B cell (primary cell): ENCODE measurements at regions not wholly inside any gene's neighbourhood (a gene's known extent, or its start where the extent isn't known, plus 50 kb on each side); places are given as distances from the start of the nearest gene placed in this dataset.

ENCODE experiments used
- ATAC-seq: fragments of 200-7000 bp; cut with Tn5 transposase; one replicate; pipeline ENCODE4 v1.10.0; 2021; ENCODE audit warnings: low read depth, mild to moderate bottlenecking, moderate number of reproducible peaks, moderate library complexity
- CTCF ChIA-PET: fragments of 350-600 bp; sonication (Branson Sonifier 250); formaldehyde crosslinking; loops from one replicate; lab custom pipeline; 2021; ENCODE audit warnings: antibody characterized with exemption, inconsistent platforms; lab: Charles Lee
- POLR2A ChIA-PET: fragments of 350-600 bp; sonication (Branson Sonifier 250); formaldehyde crosslinking; loops from one replicate; lab custom pipeline; 2021; ENCODE audit warnings: antibody characterized with exemption; lab: Charles Lee
- DNase-seq: peaks from one replicate; pipeline ENCODE4 v3.0.0; 2013
- H2AFZ ChIP-seq: 2 replicates; pipeline ENCODE4 v1.6.1; 2012; ENCODE audit warnings: mild to moderate bottlenecking, low read depth, low read length; ENCODE audit not compliant: insufficient read depth, poor library complexity, severe bottlenecking
- H3K27ac ChIP-seq, 2 donors: 1 replicate in 1 of 2; 2 replicates in 1 of 2; pipeline ENCODE4 v1.5.1; 2012 to 2013; ENCODE audit warnings: low read length in 2 of 2, mild to moderate bottlenecking in 2 of 2, moderate library complexity in 1 of 2
- H3K27me3 ChIP-seq, 4 experiments: fragments of 200-600 bp in 1 of 4; sonication (generic) in 1 of 4; replicated peaks in 1 of 4; 1 replicate in 2 of 4; 2 replicates in 2 of 4; pipeline versions ENCODE4 v1.6.1 to v1.7.0; 2013 to 2016; ENCODE audit warnings: low read length in 3 of 4, mild to moderate bottlenecking in 2 of 4, mixed read lengths in 1 of 4, moderate library complexity in 1 of 4; ENCODE audit not compliant: insufficient read depth in 4 of 4, control insufficient read depth in 3 of 4; ENCODE audit errors: control extremely low read depth in 1 of 4
- H3K36me3 ChIP-seq, 2 experiments: replicated peaks in 1 of 2; 1 replicate in 1 of 2; 2 replicates in 1 of 2; pipeline versions ENCODE4 v1.6.1 to v1.7.1; 2013; ENCODE audit warnings: low read length in 1 of 2; ENCODE audit not compliant: insufficient read depth in 2 of 2, control insufficient read depth in 1 of 2; ENCODE audit errors: control extremely low read depth in 1 of 2, extremely low read depth in 1 of 2
- H3K4me1 ChIP-seq, 2 donors: fragments of 200-600 bp in 1 of 2; sonication (generic) in 1 of 2; 1 replicate in 1 of 2; 2 replicates in 1 of 2; pipeline versions ENCODE4 v1.5.1 to v1.6.1; 2013 to 2017; ENCODE audit warnings: low read length in 2 of 2; ENCODE audit not compliant: control insufficient read depth in 2 of 2, insufficient read depth in 2 of 2
- H3K4me2 ChIP-seq: replicated peaks from 2 replicates; pipeline ENCODE3; 2012; ENCODE audit warnings: mild to moderate bottlenecking, low read depth, low read length; ENCODE audit not compliant: poor library complexity, severe bottlenecking
- H3K4me3 ChIP-seq, 5 experiments: fragments of 200-600 bp in 1 of 5; sonication (generic) in 1 of 5; 1 replicate in 3 of 5; 2 replicates in 2 of 5; pipeline versions ENCODE4 v1.5.1 to v1.7.0; 2011 to 2016; ENCODE audit warnings: low read length in 4 of 5, mild to moderate bottlenecking in 4 of 5, low read depth in 2 of 5, control low read depth in 1 of 5, moderate library complexity in 1 of 5; ENCODE audit not compliant: insufficient read depth in 1 of 5; ENCODE audit errors: control extremely low read depth in 1 of 5, extremely low read depth in 1 of 5
- H3K79me2 ChIP-seq: fragments of 200-600 bp; sonication (generic); one replicate; pipeline ENCODE4 v1.6.0; 2016; ENCODE audit warnings: low read length; ENCODE audit not compliant: control insufficient read depth, insufficient read depth
- H3K9ac ChIP-seq: fragments of 200-600 bp; sonication (generic); 2 replicates; pipeline ENCODE4 v1.6.1; 2017; ENCODE audit warnings: mild to moderate bottlenecking, low read length, moderate library complexity
- H3K9me3 ChIP-seq, 3 donors: one replicate each; pipeline versions ENCODE4 v1.6.1 to v1.7.1; 2013; ENCODE audit warnings: low read length in 2 of 3; ENCODE audit not compliant: control insufficient read depth in 2 of 3, insufficient read depth in 1 of 3; ENCODE audit errors: control extremely low read depth in 1 of 3
- H4K20me1 ChIP-seq: 2 replicates; pipeline ENCODE4 v1.6.0; 2012; ENCODE audit warnings: mild to moderate bottlenecking, low read length; ENCODE audit not compliant: insufficient read depth, control insufficient read depth, poor library complexity, severe bottlenecking
- H3K27ac Mint-ChIP-seq: one replicate; pipeline ENCODE4 v1.8.0; 2021; ENCODE audit warnings: mixed read lengths
- H3K27me3 Mint-ChIP-seq: one replicate; pipeline ENCODE4 v1.8.0; 2021; ENCODE audit warnings: mixed read lengths
- H3K4me1 Mint-ChIP-seq: one replicate; pipeline ENCODE4 v1.8.0; 2021; ENCODE audit warnings: mixed read lengths
- H3K4me3 Mint-ChIP-seq: one replicate; pipeline ENCODE4 v1.8.0; 2021; ENCODE audit warnings: mixed read lengths
- H3K9me3 Mint-ChIP-seq: one replicate; pipeline ENCODE4 v1.8.0; 2022; ENCODE audit warnings: mixed read lengths; ENCODE audit not compliant: insufficient read depth
- EZH2 ChIP-seq: IDR thresholded peaks from 2 replicates; pipeline ENCODE4 v1.6.1; 2012; ENCODE audit warnings: borderline replicate concordance, low read depth, mild to moderate bottlenecking, moderate library complexity, low read length; ENCODE audit not compliant: insufficient read depth, poor library complexity, severe bottlenecking
- WGBS: methylation state at CpG from one replicate; pipeline ENCODE4 v1.1.5; 2013; ENCODE audit warnings: missing lambda C conversion rate; ENCODE audit not compliant: insufficient coverage; 5-methylcytosine and 5-hydroxymethylcytosine counted together
- intact Hi-C: fragments of 100-400 bp; cut with micrococcal nuclease; formaldehyde crosslinking; loops from one replicate; pipeline ENCODE4 v1.10.0; 2022
- TF ChIP-seq, protein P1 (sequence below): fragments of 200-600 bp; IDR thresholded peaks from one replicate; pipeline ENCODE4 v1.8.0; 2022; ENCODE audit warnings: antibody characterized with exemption, mild to moderate bottlenecking

DNA sequence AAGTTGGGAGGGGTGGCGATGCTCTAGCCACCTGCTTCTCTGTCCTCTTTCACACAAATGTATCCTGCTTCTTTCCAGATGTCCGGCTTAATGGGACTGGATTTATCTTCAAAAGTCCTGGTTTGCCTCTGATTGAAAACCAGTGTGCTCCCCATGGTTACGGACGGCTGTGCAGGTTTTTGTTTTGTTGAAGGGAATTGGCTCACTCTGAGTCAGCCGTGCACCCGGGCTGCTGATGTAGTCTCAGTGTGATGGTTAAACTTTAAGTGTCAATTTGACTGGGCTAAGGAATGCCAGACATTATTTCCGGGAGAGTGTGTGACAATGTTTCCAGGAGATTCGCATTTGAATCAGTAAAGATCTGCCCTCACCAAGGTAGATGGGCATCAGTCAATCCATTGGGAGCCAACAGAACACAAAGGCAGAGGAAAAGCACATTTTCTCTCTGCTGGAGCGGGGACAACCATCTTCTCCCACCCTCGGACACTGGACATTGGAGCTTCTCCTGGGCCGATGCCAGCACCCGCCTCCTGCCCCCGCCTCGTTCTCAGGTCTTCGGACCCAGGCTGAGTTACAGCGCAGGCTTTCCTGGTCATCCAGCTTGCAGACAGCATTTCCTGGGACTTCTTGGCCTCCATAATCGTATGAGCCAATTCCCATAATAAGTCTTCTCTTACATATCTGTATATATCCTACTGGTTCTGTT is 126.9 kb upstream of the TNRC6C start:
- Histone ChIP-seq H3K27ac (no peak overlapping the region), H3K79me2 (no peaks in the 10 kb centered on the region), H3K9ac (no peak overlapping the region), H4K20me1 (no peaks in the 10 kb centered on the region), H3K9me3 (peaks cover 0 to 4% (median 0%) of the 10 kb centered on the region in 3 donors), H3K4me2 (no peak overlapping the region), H2AFZ (no peak overlapping the region), H3K36me3 (no peaks in the 10 kb centered on the region), H3K4me3 (no peak overlapping the region), H3K27me3 (peaks cover 0 to 43% (median 13%) of the 10 kb centered on the region in 4 experiments), H3K4me1 (peaks cover 0 to 7% of the 10 kb centered on the region in 2 donors)
- TF ChIP-seq, protein P1, sequence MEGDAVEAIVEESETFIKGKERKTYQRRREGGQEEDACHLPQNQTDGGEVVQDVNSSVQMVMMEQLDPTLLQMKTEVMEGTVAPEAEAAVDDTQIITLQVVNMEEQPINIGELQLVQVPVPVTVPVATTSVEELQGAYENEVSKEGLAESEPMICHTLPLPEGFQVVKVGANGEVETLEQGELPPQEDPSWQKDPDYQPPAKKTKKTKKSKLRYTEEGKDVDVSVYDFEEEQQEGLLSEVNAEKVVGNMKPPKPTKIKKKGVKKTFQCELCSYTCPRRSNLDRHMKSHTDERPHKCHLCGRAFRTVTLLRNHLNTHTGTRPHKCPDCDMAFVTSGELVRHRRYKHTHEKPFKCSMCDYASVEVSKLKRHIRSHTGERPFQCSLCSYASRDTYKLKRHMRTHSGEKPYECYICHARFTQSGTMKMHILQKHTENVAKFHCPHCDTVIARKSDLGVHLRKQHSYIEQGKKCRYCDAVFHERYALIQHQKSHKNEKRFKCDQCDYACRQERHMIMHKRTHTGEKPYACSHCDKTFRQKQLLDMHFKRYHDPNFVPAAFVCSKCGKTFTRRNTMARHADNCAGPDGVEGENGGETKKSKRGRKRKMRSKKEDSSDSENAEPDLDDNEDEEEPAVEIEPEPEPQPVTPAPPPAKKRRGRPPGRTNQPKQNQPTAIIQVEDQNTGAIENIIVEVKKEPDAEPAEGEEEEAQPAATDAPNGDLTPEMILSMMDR: no peak
- no peak for TF ChIP-seq EZH2
- intact Hi-C loops: no loop called here
- ChIA-PET CTCF (no interaction called here), POLR2A (no interaction called here)
- 94% methylated on average over 16 of the region's 17 CpGs for WGBS
- Mint-ChIP-seq H3K27ac (no peak overlapping the region), H3K4me3 (no peak overlapping the region), H3K9me3 (no peaks in the 10 kb centered on the region), H3K4me1 (peaks cover 11% of the 10 kb centered on the region), H3K27me3 (peaks cover 43% of the 10 kb centered on the region)
- DNase-seq: no peak
- ATAC-seq: no peak

DNA sequence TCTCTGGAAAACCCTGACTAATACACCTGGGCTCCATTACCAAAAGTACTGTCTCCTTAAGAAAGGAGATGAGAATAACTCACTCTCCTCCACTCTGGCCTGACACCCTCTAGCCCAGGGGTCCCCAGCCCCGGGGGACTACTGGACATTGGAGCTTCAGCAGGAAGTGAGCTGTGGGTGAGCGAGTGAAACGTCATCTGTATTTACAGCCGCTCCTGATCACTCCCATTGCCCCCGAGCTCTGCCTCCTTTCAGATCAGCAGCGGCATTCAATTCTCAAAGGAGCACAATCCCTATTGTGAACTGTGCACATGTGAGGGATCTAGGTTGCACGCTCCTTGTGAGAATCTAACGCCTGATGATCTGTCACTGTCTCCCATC is 126.3 kb upstream of the TNRC6C start:
- H2AFZ ChIP-seq: no peak overlapping the region
- Mint-ChIP-seq H3K27me3 (peaks cover 45% of the 10 kb centered on the region), H3K4me1 (peaks cover 11% of the 10 kb centered on the region), H3K27ac (no peak overlapping the region), H3K4me3 (no peak overlapping the region), H3K9me3 (no peaks in the 10 kb centered on the region)
- no peaks in the 10 kb centered on the region for H4K20me1 ChIP-seq
- DNase-seq (no peak), ATAC-seq (no peak)
- no peak overlapping the region for H3K9ac ChIP-seq
- H3K27ac ChIP-seq: no peak overlapping the region
- TF ChIP-seq EZH2: no peak
- TF ChIP-seq, protein P1: no peak
- H3K4me3 ChIP-seq: no peak overlapping the region
- peaks cover 0 to 46% (median 15%) of the 10 kb centered on the region in 4 experiments for H3K27me3 ChIP-seq
- peaks cover 0 to 9% (median 0%) of the 10 kb centered on the region in 3 donors for H3K9me3 ChIP-seq
- H3K79me2 ChIP-seq: no peaks in the 10 kb centered on the region
- H3K4me1 ChIP-seq: peaks cover 0 to 7% of the 10 kb centered on the region in 2 donors
- ChIA-PET POLR2A (no interaction called here), CTCF (no interaction called here)
- WGBS: 100% methylated on average over 3 of the region's 8 CpGs
- intact Hi-C loops: no loop called here
- H3K4me2 ChIP-seq: no peak overlapping the region
- H3K36me3 ChIP-seq: no peaks in the 10 kb centered on the region
